ENCODE measurements at regions not wholly inside any gene's neighbourhood (a gene's known extent, or its start where the extent isn't known, plus 50 kb on each side); places are given as distances from the start of the nearest gene placed in this dataset.

GRCh38 chr18:43486462-43486861 is 209.2 kb upstream of the SYT4 start:
- DNase-seq (ENCODE audit: low spot score) (no peak), ATAC-seq (ENCODE audit: low FRiP score) (no peak)
- no peak for TF ChIP-seq CTCF (IDR thresholded peaks at IDR 0.05)

GRCh38 chr18:43501099-43501498 is 223.8 kb upstream of the SYT4 start:
- DNase-seq (ENCODE audit: low spot score) (no peak), ATAC-seq (ENCODE audit: low FRiP score) (no peak)
- no peak for TF ChIP-seq CTCF (IDR thresholded peaks at IDR 0.05)

GRCh38 chr18:43506935-43507334 is 229.6 kb upstream of the SYT4 start:
- TF ChIP-seq CTCF (IDR thresholded peaks at IDR 0.05) = no peak
- no peak for ATAC-seq (ENCODE audit: low FRiP score)
- no peak for DNase-seq (ENCODE audit: low spot score)

- no peak for TF ChIP-seq CTCF (IDR thresholded peaks at IDR 0.05)
- ATAC-seq (ENCODE audit: low FRiP score) = no peak
- no peak for DNase-seq (ENCODE audit: low spot score)
Observed at GRCh38 chr18:43507842-43508481, 230.7 kb upstream of the SYT4 start.

- no peak for TF ChIP-seq CTCF (IDR thresholded peaks at IDR 0.05)
- ATAC-seq (ENCODE audit: low FRiP score) (no peak), DNase-seq (ENCODE audit: low spot score) (no peak)
Observed at GRCh38 chr18:43514747-43515146, 237.5 kb upstream of the SYT4 start.

- DNase-seq (ENCODE audit: low spot score) (no peak), ATAC-seq (ENCODE audit: low FRiP score) (no peak)
- TF ChIP-seq CTCF (IDR thresholded peaks at IDR 0.05) = no peak
Observed at GRCh38 chr18:43515481-43515880, 238.2 kb upstream of the SYT4 start.

GRCh38 chr18:43524260-43524659 is 247.0 kb upstream of the SYT4 start:
- ATAC-seq (ENCODE audit: low FRiP score) (no peak), DNase-seq (ENCODE audit: low spot score) (no peak)
- TF ChIP-seq CTCF (IDR thresholded peaks at IDR 0.05) = no peak

All from omental fat pad (tissue), 3 donors.